Activated CD4-positive, alpha-beta T cell treated with anti-CD3 and anti-CD28 coated beads for 48 hours (primary cell): ENCODE measurements at regions not wholly inside any gene's neighbourhood (a gene's known extent, or its start where the extent isn't known, plus 50 kb on each side); places are given as distances from the start of the nearest gene placed in this dataset.
"Not testable (repeated sequence)": the region's sequence is repeated elsewhere in the genome, so short reads cannot be mapped to it uniquely, and the experiment has no call there.

Experiments used
- DNase-seq: peaks from one replicate; pipeline ENCODE4 v3.0.0-alpha.2; 2020

- DNase-seq = no peak
These were observed 102.5 kb upstream of the SLC35G4 start for GRCh38 chr18:11506856-11507255.

- DNase-seq = no peak
These were observed 103.4 kb upstream of the SLC35G4 start for GRCh38 chr18:11505993-11506392.

- no peak for DNase-seq
These were observed 104.4 kb upstream of the SLC35G4 start for GRCh38 chr18:11504962-11505361.

- no peak for DNase-seq
These were observed 107.0 kb upstream of the SLC35G4 start for GRCh38 chr18:11502368-11502767.

- DNase-seq = no peak
These were observed 108.0 kb upstream of the SLC35G4 start for GRCh38 chr18:11501352-11501751.

GRCh38 chr18:11500153-11501122 is 109.0 kb upstream of the SLC35G4 start:
- no peak for DNase-seq

GRCh38 chr18:11498821-11499220 is 110.6 kb upstream of the SLC35G4 start:
- no peak for DNase-seq

- DNase-seq = no peak
These were observed 111.8 kb upstream of the SLC35G4 start for GRCh38 chr18:11497585-11497984.

- DNase-seq = no peak
These were observed 112.7 kb upstream of the SLC35G4 start for GRCh38 chr18:11496526-11497172.

- no peak for DNase-seq
These were observed 114.0 kb upstream of the SLC35G4 start for GRCh38 chr18:11495441-11495840.

GRCh38 chr18:11494107-11494506 is 115.3 kb upstream of the SLC35G4 start:
- DNase-seq = no peak

- no peak for DNase-seq
These were observed 120.0 kb upstream of the SLC35G4 start for GRCh38 chr18:11489266-11489899.

GRCh38 chr18:11488175-11488574 is 121.2 kb upstream of the SLC35G4 start:
- DNase-seq = no peak

- no peak for DNase-seq
These were observed 122.0 kb upstream of the SLC35G4 start for GRCh38 chr18:11487390-11487789.

GRCh38 chr18:11482271-11482670 is 127.1 kb upstream of the SLC35G4 start:
- no peak for DNase-seq

GRCh38 chr18:11480692-11481091 is 128.7 kb upstream of the SLC35G4 start:
- DNase-seq = no peak

GRCh38 chr18:11479031-11479430 is 130.4 kb upstream of the SLC35G4 start:
- not testable (repeated sequence) for DNase-seq

GRCh38 chr18:11470941-11471340 is 138.5 kb upstream of the SLC35G4 start:
- no peak for DNase-seq

GRCh38 chr18:11468617-11469016 is 140.8 kb upstream of the SLC35G4 start:
- DNase-seq = no peak

- DNase-seq = no peak
These were observed 141.3 kb upstream of the SLC35G4 start for GRCh38 chr18:11468120-11468519.

GRCh38 chr18:11467611-11468010 is 141.8 kb upstream of the SLC35G4 start:
- DNase-seq = no peak

GRCh38 chr18:11464129-11464528 is 145.3 kb upstream of the SLC35G4 start:
- no peak for DNase-seq

- DNase-seq = no peak
These were observed 150.9 kb upstream of the SLC35G4 start for GRCh38 chr18:11458447-11458846.

GRCh38 chr18:11457853-11458252 is 151.5 kb upstream of the SLC35G4 start:
- DNase-seq = not testable (repeated sequence)
